RWPE1 (cell line): ENCODE measurements at regions not wholly inside any gene's neighbourhood (a gene's known extent, or its start where the extent isn't known, plus 50 kb on each side); places are given as distances from the start of the nearest gene placed in this dataset.
"Not testable (repeated sequence)": the region's sequence is repeated elsewhere in the genome, so short reads cannot be mapped to it uniquely, and the experiment has no call there.

ENCODE experiments used
- CTCF ChIA-PET: fragments of 350-600 bp; sonication (Branson Sonifier 250); formaldehyde crosslinking; extraction: SDS; loops from one replicate; lab custom pipeline; 2021; lab: Yijun Ruan, JAX
- POLR2A ChIA-PET: fragments of 400-600 bp; formaldehyde crosslinking; extraction: SDS; loops from one replicate; lab custom pipeline; 2020; ENCODE audit warnings: antibody characterized with exemption; ENCODE audit not compliant: low non-redundant PET; lab: Yijun Ruan, JAX
- DNase-seq: peaks from one replicate; pipeline ENCODE4 v3.0.0; 2012; ENCODE audit warnings: low spot score
- H3K27ac ChIP-seq: fragments of 450-650 bp; 2 replicates; pipeline ENCODE4 v1.5.1; 2017
- TF ChIP-seq, protein P1 (sequence below): fragments of 450-650 bp; conservative IDR thresholded peaks from 2 replicates; pipeline ENCODE4 v1.5.1; 2017; ENCODE audit warnings: low read depth, mild to moderate bottlenecking

DNA sequence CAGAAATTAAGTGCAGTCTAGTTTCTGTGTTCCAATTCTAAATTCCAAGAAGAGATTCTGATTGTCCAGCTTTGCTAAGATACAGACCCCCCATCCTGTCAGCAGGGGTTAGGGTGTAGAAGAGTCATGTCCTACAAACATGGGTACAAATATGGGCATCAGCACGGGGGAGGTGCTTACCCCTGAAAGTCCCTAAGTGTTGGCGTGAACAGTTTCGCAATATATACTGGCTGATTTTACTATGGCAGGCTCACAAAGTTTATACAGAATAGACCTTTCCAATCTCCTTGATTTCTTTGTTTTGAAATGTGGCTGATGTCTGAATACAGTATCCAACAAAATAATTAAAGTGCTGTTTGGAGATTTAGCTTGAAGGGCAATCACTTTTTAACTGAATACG, 71.6 kb upstream of the PPM1H start:
- no peak for DNase-seq
- CTCF ChIA-PET: no interaction called here
- TF ChIP-seq, protein P1, sequence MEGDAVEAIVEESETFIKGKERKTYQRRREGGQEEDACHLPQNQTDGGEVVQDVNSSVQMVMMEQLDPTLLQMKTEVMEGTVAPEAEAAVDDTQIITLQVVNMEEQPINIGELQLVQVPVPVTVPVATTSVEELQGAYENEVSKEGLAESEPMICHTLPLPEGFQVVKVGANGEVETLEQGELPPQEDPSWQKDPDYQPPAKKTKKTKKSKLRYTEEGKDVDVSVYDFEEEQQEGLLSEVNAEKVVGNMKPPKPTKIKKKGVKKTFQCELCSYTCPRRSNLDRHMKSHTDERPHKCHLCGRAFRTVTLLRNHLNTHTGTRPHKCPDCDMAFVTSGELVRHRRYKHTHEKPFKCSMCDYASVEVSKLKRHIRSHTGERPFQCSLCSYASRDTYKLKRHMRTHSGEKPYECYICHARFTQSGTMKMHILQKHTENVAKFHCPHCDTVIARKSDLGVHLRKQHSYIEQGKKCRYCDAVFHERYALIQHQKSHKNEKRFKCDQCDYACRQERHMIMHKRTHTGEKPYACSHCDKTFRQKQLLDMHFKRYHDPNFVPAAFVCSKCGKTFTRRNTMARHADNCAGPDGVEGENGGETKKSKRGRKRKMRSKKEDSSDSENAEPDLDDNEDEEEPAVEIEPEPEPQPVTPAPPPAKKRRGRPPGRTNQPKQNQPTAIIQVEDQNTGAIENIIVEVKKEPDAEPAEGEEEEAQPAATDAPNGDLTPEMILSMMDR: no peak
- POLR2A ChIA-PET: no interaction called here
- no peak overlapping the region for H3K27ac ChIP-seq

DNA sequence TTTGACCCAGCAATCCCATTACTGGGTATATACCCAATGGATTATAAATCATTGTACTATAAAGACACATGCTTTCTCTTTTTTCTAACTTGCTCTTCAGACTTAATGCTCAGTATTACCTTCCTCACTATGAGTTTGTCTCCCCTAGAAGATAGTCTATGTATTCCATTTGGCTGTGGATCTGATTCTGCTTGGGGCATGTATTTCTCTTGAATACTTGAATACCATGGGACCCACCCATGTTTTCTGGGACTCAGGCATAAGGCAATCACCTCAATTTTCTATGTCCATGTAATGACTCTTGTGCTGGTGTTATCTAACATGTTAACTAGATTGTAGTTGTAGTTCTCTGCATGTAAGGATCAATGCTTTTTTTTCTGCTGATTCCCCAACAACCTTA, 70.4 kb upstream of the PPM1H start:
- H3K27ac ChIP-seq: no peak overlapping the region
- POLR2A ChIA-PET: no interaction called here
- TF ChIP-seq, protein P1: no peak
- DNase-seq: no peak
- CTCF ChIA-PET: no interaction called here

DNA sequence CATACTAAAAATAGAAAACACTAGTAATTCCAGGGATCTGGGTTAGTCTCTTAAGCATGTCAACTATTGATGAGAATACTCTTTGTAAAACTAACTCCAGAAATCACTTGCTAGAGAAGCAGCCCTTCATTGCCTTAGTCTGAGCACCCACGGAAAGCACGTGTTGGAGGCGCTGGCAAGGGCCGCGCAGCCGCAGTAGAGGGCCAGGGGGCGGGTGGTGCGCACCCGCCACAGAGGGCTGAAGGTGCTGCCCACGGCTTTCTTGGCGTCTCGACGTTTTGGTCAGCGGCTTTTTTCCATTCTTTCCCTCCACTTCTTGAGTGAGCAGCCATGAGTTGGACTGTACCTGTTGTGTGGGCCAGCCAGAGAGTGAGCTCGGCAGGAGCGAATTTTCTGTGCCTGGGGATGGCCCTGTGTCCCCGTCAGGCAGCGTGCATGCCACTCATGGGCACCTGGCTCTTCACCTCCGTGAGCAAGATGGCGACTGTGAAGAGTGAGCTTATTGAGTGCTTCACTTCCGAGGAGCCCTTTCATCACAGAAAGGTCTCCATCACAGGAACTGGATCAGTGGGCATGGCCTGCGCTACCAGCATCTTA, 68.4 kb upstream of the PPM1H start:
- TF ChIP-seq, protein P1: no peak
- POLR2A ChIA-PET: no interaction called here
- DNase-seq: no peak
- H3K27ac ChIP-seq: no peak overlapping the region
- CTCF ChIA-PET: no interaction called here

DNA sequence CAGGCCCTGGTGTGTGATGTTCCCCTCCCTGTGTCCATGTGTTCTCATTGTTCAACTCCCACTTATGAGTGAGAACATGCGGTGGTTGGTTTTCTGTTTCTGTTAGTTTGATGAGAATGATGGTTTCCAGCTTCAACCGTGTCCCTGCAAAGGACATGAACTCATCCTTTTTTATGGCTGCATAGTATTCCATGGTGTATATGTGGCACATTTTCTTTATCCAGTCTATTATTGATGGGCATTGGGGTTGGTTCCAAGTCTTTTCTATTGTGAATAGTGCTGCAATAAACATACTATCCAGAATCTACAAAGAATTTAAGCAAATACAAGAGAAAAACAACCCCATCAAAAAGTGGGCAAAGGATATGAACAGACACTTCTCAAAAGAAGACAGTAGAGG, 67.1 kb upstream of the PPM1H start:
- POLR2A ChIA-PET, H3K27ac ChIP-seq, DNase-seq, CTCF ChIA-PET: not testable (repeated sequence)

DNA sequence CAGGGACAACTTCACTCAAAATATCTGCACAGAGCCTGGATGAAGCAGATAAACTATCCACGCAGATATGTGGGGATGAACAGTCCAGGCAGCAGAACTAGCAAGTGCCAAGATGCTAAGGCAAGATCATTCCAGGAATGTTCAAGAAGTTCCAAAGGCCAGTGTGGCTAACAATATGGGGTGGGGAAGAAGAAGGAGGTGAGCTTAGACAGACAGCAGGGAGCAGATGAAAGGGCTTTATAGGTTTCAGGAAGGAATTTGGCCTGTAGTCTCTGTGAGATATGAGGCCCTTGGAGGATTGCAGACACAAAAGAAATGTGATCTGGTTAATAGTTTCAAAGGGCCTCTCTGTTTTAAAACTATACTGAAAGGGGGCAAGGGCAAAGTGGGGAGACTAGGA, 63.5 kb upstream of the PPM1H start:
- DNase-seq: no peak
- POLR2A ChIA-PET: no interaction called here
- CTCF ChIA-PET: no interaction called here
- TF ChIP-seq, protein P1: no peak
- H3K27ac ChIP-seq: no peak overlapping the region

DNA sequence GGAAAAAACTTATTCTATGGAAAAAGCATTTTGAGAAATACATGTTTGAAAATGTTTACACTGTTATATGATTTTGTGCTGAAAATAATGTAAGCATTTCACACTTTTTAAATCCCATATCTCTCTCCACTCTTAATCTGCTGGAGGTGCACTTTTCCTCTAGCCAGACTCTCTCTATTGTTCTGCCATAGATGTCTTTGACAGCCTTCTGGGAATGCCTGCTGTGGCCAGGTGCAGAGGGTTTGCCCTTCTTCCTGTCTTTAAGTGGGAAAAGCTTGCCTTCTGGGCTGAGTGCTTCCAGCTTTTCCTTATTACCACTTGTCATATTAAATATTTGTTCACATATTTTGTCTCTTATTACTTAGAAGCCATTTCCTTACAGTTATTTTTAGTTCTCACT, 60.1 kb upstream of the PPM1H start:
- H3K27ac ChIP-seq: no peak overlapping the region
- ChIA-PET CTCF (no interaction called here), POLR2A (no interaction called here)
- TF ChIP-seq, protein P1: no peak
- DNase-seq: no peak

DNA sequence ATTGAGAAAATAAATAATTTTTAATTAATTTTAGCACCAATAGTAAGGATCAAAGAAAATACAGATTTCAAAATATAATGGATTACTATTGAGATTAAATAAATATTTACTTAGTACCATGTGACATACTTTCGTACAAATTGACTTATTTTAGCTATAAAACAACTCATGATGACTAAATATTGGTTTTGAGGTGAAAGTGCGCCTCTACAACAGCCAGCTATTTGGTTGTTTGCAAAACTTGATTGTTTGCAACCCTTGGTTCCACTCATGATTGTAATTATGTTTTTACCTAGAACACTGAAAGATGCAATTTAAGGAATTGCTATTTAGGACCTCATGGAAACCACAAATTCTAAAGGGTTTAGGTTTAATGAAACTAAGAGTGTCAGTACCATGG, 51.9 kb upstream of the PPM1H start:
- DNase-seq: no peak
- TF ChIP-seq, protein P1: no peak
- ChIA-PET CTCF (no interaction called here), POLR2A (no interaction called here)
- no peak overlapping the region for H3K27ac ChIP-seq
